HG03108 (cell line): ENCODE measurements at regions not wholly inside any gene's neighbourhood (a gene's known extent, or its start where the extent isn't known, plus 50 kb on each side); places are given as distances from the start of the nearest gene placed in this dataset.
"Not testable (repeated sequence)": the region's sequence is repeated elsewhere in the genome, so short reads cannot be mapped to it uniquely, and the experiment has no call there.

Experiments used
- ATAC-seq: cut with Tn5 transposase; IDR thresholded peaks from one replicate; pipeline ENCODE4 v1.9.1; 2021; ENCODE audit warnings: moderate library complexity; ENCODE audit not compliant: unreplicated experiment

GRCh38 chr11:86167499-86168164, 76.9 kb upstream of the EED start:
- no peak for ATAC-seq

- ATAC-seq: not testable (repeated sequence)
These were observed 78.3 kb upstream of the EED start for GRCh38 chr11:86166287-86166686.

- no peak for ATAC-seq
These were observed 80.4 kb upstream of the EED start for GRCh38 chr11:86164106-86164505.

GRCh38 chr11:86163221-86163876, 81.2 kb upstream of the EED start:
- not testable (repeated sequence) for ATAC-seq

GRCh38 chr11:86162239-86162638, 82.3 kb upstream of the EED start:
- ATAC-seq: no peak

- ATAC-seq: no peak
These were observed 82.7 kb upstream of the EED start for GRCh38 chr11:86161837-86162236.

- ATAC-seq: no peak
These were observed 83.2 kb upstream of the EED start for GRCh38 chr11:86161336-86161735.

GRCh38 chr11:86160541-86161149, 83.9 kb upstream of the EED start:
- ATAC-seq: no peak

GRCh38 chr11:86159581-86159891, 85.0 kb upstream of the EED start:
- no peak for ATAC-seq

GRCh38 chr11:86158704-86159580, 85.6 kb upstream of the EED start:
- no peak for ATAC-seq

- ATAC-seq: no peak
These were observed 86.7 kb upstream of the EED start for GRCh38 chr11:86157797-86158378.

GRCh38 chr11:86156397-86156955, 87.6 kb upstream of the PICALM start:
- no peak for ATAC-seq

- no peak for ATAC-seq
These were observed 86.4 kb upstream of the PICALM start for GRCh38 chr11:86155200-86155844.

- no peak for ATAC-seq
These were observed 84.6 kb upstream of the PICALM start for GRCh38 chr11:86153439-86153838.

- no peak for ATAC-seq
These were observed 84.0 kb upstream of the PICALM start for GRCh38 chr11:86152901-86153300.

- peak; percentile 14 for ATAC-seq
These were observed 83.3 kb upstream of the PICALM start for GRCh38 chr11:86152006-86152862.

- ATAC-seq: peak; percentile 51
These were observed 82.5 kb upstream of the PICALM start for GRCh38 chr11:86151174-86152005.

GRCh38 chr11:86150847-86151173, 81.9 kb upstream of the PICALM start:
- ATAC-seq: no peak

GRCh38 chr11:86149792-86150191, 80.9 kb upstream of the PICALM start:
- ATAC-seq: no peak
